ENCODE measurements at regions not wholly inside any gene's neighbourhood (a gene's known extent, or its start where the extent isn't known, plus 50 kb on each side); places are given as distances from the start of the nearest gene placed in this dataset.

- Histone ChIP-seq H3K4me1 (ENCODE audit: low read depth, poor library complexity, severe bottlenecking) (no peaks in the 10 kb centered on the region), H3K4me2 (no peak overlapping the region)
- no peak for TF ChIP-seq CTCF (conservative IDR thresholded peaks at IDR 0.05; ENCODE audit: low read depth, low read length)
Measured at GRCh38 chr13:73433890-73434289, 375.1 kb downstream of the KLF5 start.

GRCh38 chr13:73433458-73433857 lies 374.7 kb downstream of the KLF5 start:
- H3K4me2 ChIP-seq, result no peak overlapping the region
- no peak overlapping the region for H3K4me3 ChIP-seq (IDR thresholded peaks at IDR 0.05; ENCODE audit: insufficient read depth, low read depth, low read length)
- H4K20me1 ChIP-seq (ENCODE audit: insufficient read depth), result no peaks in the 10 kb centered on the region
- TF ChIP-seq CTCF (conservative IDR thresholded peaks at IDR 0.05; ENCODE audit: low read depth, low read length), result no peak
- H3K79me2 ChIP-seq (ENCODE audit: insufficient read depth, low read depth), result no peaks in the 10 kb centered on the region
- H2AFZ ChIP-seq (ENCODE audit: low read depth), result no peak overlapping the region
- no peaks in the 10 kb centered on the region for H3K36me3 ChIP-seq (ENCODE audit: insufficient read depth)
- no peaks in the 10 kb centered on the region for H3K27me3 ChIP-seq (ENCODE audit: insufficient read depth, low read depth)
- no peak overlapping the region for H3K27ac ChIP-seq
- H3K4me1 ChIP-seq (ENCODE audit: low read depth, poor library complexity, severe bottlenecking), result no peaks in the 10 kb centered on the region
- no peak overlapping the region for H3K9ac ChIP-seq

More at GRCh38 chr13:73433890-73434289, 375.1 kb downstream of the KLF5 start:
- no peaks in the 10 kb centered on the region for H3K79me2 ChIP-seq (ENCODE audit: insufficient read depth, low read depth)
- H4K20me1 ChIP-seq (ENCODE audit: insufficient read depth), result no peaks in the 10 kb centered on the region
- H3K4me3 ChIP-seq (IDR thresholded peaks at IDR 0.05; ENCODE audit: insufficient read depth, low read depth, low read length), result no peak overlapping the region
- no peaks in the 10 kb centered on the region for H3K36me3 ChIP-seq (ENCODE audit: insufficient read depth)
- H2AFZ ChIP-seq (ENCODE audit: low read depth), result no peak overlapping the region
- H3K27me3 ChIP-seq (ENCODE audit: insufficient read depth, low read depth), result no peaks in the 10 kb centered on the region
- H3K27ac ChIP-seq, result no peak overlapping the region
- H3K9ac ChIP-seq, result no peak overlapping the region

GRCh38 chr13:73429701-73430100 lies 370.9 kb downstream of the KLF5 start:
- no peaks in the 10 kb centered on the region for H3K4me1 ChIP-seq (ENCODE audit: low read depth, poor library complexity, severe bottlenecking)
- no peak overlapping the region for H3K4me2 ChIP-seq
- H3K27ac ChIP-seq, result no peak overlapping the region
- no peaks in the 10 kb centered on the region for H4K20me1 ChIP-seq (ENCODE audit: insufficient read depth)
- H2AFZ ChIP-seq (ENCODE audit: low read depth), result no peak overlapping the region
- no peaks in the 10 kb centered on the region for H3K27me3 ChIP-seq (ENCODE audit: insufficient read depth, low read depth)
- H3K9ac ChIP-seq, result no peak overlapping the region
- no peaks in the 10 kb centered on the region for H3K79me2 ChIP-seq (ENCODE audit: insufficient read depth, low read depth)
- no peak overlapping the region for H3K4me3 ChIP-seq (IDR thresholded peaks at IDR 0.05; ENCODE audit: insufficient read depth, low read depth, low read length)
- H3K36me3 ChIP-seq (ENCODE audit: insufficient read depth), result no peaks in the 10 kb centered on the region
- no peak for TF ChIP-seq CTCF (conservative IDR thresholded peaks at IDR 0.05; ENCODE audit: low read depth, low read length)

- TF ChIP-seq CTCF (conservative IDR thresholded peaks at IDR 0.05; ENCODE audit: low read depth, low read length), result no peak
- H3K27ac ChIP-seq, result no peak overlapping the region
- H3K9ac ChIP-seq, result no peak overlapping the region
Measured at GRCh38 chr13:73428706-73429105, 369.9 kb downstream of the KLF5 start.

More at GRCh38 chr13:73428706-73429105, 369.9 kb downstream of the KLF5 start:
- no peaks in the 10 kb centered on the region for H3K4me1 ChIP-seq (ENCODE audit: low read depth, poor library complexity, severe bottlenecking)
- H2AFZ ChIP-seq (ENCODE audit: low read depth), result no peak overlapping the region
- no peaks in the 10 kb centered on the region for H3K79me2 ChIP-seq (ENCODE audit: insufficient read depth, low read depth)
- no peak overlapping the region for H3K4me2 ChIP-seq
- H3K36me3 ChIP-seq (ENCODE audit: insufficient read depth), result no peaks in the 10 kb centered on the region
- H3K27me3 ChIP-seq (ENCODE audit: insufficient read depth, low read depth), result no peaks in the 10 kb centered on the region
- H4K20me1 ChIP-seq (ENCODE audit: insufficient read depth), result no peaks in the 10 kb centered on the region
- no peak overlapping the region for H3K4me3 ChIP-seq (IDR thresholded peaks at IDR 0.05; ENCODE audit: insufficient read depth, low read depth, low read length)
